Thymus (tissue), 11 donors: ENCODE measurements at regions not wholly inside any gene's neighbourhood (a gene's known extent, or its start where the extent isn't known, plus 50 kb on each side); places are given as distances from the start of the nearest gene placed in this dataset.

ENCODE experiments used
- DNase-seq, 9 donors: peaks; one replicate each; pipeline ENCODE4 v3.0.0-alpha.2; 2013; ENCODE audit warnings: low spot score in 9 of 9, low read depth in 6 of 9, missing footprints in 1 of 9
- H3K27ac ChIP-seq, 2 donors: one replicate each; pipeline ENCODE4 v1.5.1; 2013; ENCODE audit warnings: control low read depth in 1 of 2, low read depth in 1 of 2, low read length in 1 of 2, mild to moderate bottlenecking in 1 of 2, moderate library complexity in 1 of 2
- H3K27me3 ChIP-seq, 2 donors: one replicate each; pipeline ENCODE4 v1.5.1; 2013; ENCODE audit warnings: low read length in 1 of 2; ENCODE audit not compliant: control insufficient read depth in 2 of 2, insufficient read depth in 1 of 2
- H3K36me3 ChIP-seq, 2 donors: one replicate each; pipeline ENCODE4 v1.5.1; 2013; ENCODE audit warnings: low read length in 1 of 2, mild to moderate bottlenecking in 1 of 2, moderate library complexity in 1 of 2; ENCODE audit not compliant: control insufficient read depth in 2 of 2, insufficient read depth in 2 of 2
- H3K4me1 ChIP-seq, 2 donors: one replicate each; pipeline ENCODE4 v1.5.1; 2013; ENCODE audit warnings: low read length in 2 of 2; ENCODE audit not compliant: control insufficient read depth in 2 of 2, insufficient read depth in 2 of 2
- H3K4me3 ChIP-seq, 2 donors: one replicate each; pipeline ENCODE4 v1.5.1; 2013; ENCODE audit warnings: low read length in 2 of 2, control low read depth in 1 of 2, mild to moderate bottlenecking in 1 of 2
- H3K9me3 ChIP-seq, 2 donors: one replicate each; pipeline ENCODE4 v1.5.1; 2013; ENCODE audit warnings: low read length in 1 of 2, mild to moderate bottlenecking in 1 of 2; ENCODE audit not compliant: control insufficient read depth in 2 of 2, insufficient read depth in 1 of 2
- WGBS: extraction: QIAGEN DNeasy Blood & Tissue Kit; methylation state at CpG from one replicate; pipeline ENCODE4 v1.1.7; 2013; 5-methylcytosine and 5-hydroxymethylcytosine counted together
- donor health status: healthy.

- H3K27me3 ChIP-seq = no peaks in the 10 kb centered on the region
- no peak for DNase-seq
- H3K4me1 ChIP-seq = no peaks in the 10 kb centered on the region
- H3K36me3 ChIP-seq = no peaks in the 10 kb centered on the region
- no peak overlapping the region for H3K27ac ChIP-seq
- H3K4me3 ChIP-seq = no peak overlapping the region
- no peaks in the 10 kb centered on the region for H3K9me3 ChIP-seq
These were observed 96.8 kb downstream of the TMEM26 start for GRCh38 chr10:61356354-61356753.

- H3K36me3 ChIP-seq = no peaks in the 10 kb centered on the region
- 99% methylated on average over 1 of the region's 1 CpG for WGBS
- no peaks in the 10 kb centered on the region for H3K27me3 ChIP-seq
- no peaks in the 10 kb centered on the region for H3K9me3 ChIP-seq
- no peaks in the 10 kb centered on the region for H3K4me1 ChIP-seq
- no peak for DNase-seq
- H3K27ac ChIP-seq = no peak overlapping the region
- no peak overlapping the region for H3K4me3 ChIP-seq
These were observed 98.0 kb downstream of the TMEM26 start for GRCh38 chr10:61355211-61355610.

GRCh38 chr10:61354401-61354975, 98.7 kb downstream of the TMEM26 start:
- no peak for DNase-seq

GRCh38 chr10:61350794-61351193, 102.4 kb downstream of the TMEM26 start:
- Histone ChIP-seq H3K4me1 (no peaks in the 10 kb centered on the region), H3K36me3 (no peaks in the 10 kb centered on the region), H3K4me3 (no peak overlapping the region), H3K27ac (no peak overlapping the region), H3K27me3 (no peaks in the 10 kb centered on the region), H3K9me3 (no peaks in the 10 kb centered on the region)
- 96% methylated on average over 1 of the region's 1 CpG for WGBS
- DNase-seq = no peak

More at GRCh38 chr10:61354401-61354975, 98.7 kb downstream of the TMEM26 start:
- no peaks in the 10 kb centered on the region for H3K9me3 ChIP-seq
- 92% methylated on average over 2 of the region's 2 CpGs for WGBS
- no peaks in the 10 kb centered on the region for H3K4me1 ChIP-seq
- H3K27ac ChIP-seq = no peak overlapping the region
- no peaks in the 10 kb centered on the region for H3K36me3 ChIP-seq
- H3K27me3 ChIP-seq = no peaks in the 10 kb centered on the region
- no peak overlapping the region for H3K4me3 ChIP-seq

GRCh38 chr10:61350068-61350467, 103.1 kb downstream of the TMEM26 start:
- Histone ChIP-seq H3K27me3 (no peaks in the 10 kb centered on the region), H3K4me3 (no peak overlapping the region), H3K4me1 (no peaks in the 10 kb centered on the region), H3K9me3 (no peaks in the 10 kb centered on the region), H3K36me3 (no peaks in the 10 kb centered on the region), H3K27ac (no peak overlapping the region)
- DNase-seq = no peak
- 53% methylated on average over 1 of the region's 1 CpG for WGBS

GRCh38 chr10:61346796-61347413, 106.3 kb downstream of the TMEM26 start:
- Histone ChIP-seq H3K36me3 (no peaks in the 10 kb centered on the region), H3K4me1 (peaks cover 0 to 5% of the 10 kb centered on the region in 2 donors), H3K4me3 (no peak overlapping the region), H3K27me3 (no peaks in the 10 kb centered on the region), H3K9me3 (no peaks in the 10 kb centered on the region), H3K27ac (no peak overlapping the region)
- WGBS = over 99% methylated on average over 3 of the region's 3 CpGs
- DNase-seq = no peak

GRCh38 chr10:61343796-61344195, 109.4 kb downstream of the TMEM26 start:
- Histone ChIP-seq H3K36me3 (no peaks in the 10 kb centered on the region), H3K4me3 (no peak overlapping the region), H3K9me3 (no peaks in the 10 kb centered on the region), H3K4me1 (peaks cover 0 to 5% of the 10 kb centered on the region in 2 donors), H3K27ac (no peak overlapping the region), H3K27me3 (no peaks in the 10 kb centered on the region)
- no peak for DNase-seq
- WGBS = 97% methylated on average over 3 of the region's 3 CpGs

GRCh38 chr10:61342858-61343572, 110.2 kb downstream of the TMEM26 start:
- WGBS = 54% methylated on average over 5 of the region's 5 CpGs
- H3K4me1 ChIP-seq = peaks cover 0 to 5% of the 10 kb centered on the region in 2 donors
- H3K27me3 ChIP-seq = no peaks in the 10 kb centered on the region
- H3K4me3 ChIP-seq = no peak overlapping the region
- no peaks in the 10 kb centered on the region for H3K36me3 ChIP-seq
- peak; percentile 4 to 69 (median 29) for DNase-seq
- H3K9me3 ChIP-seq = no peaks in the 10 kb centered on the region
- no peak overlapping the region for H3K27ac ChIP-seq

- no peak overlapping the region for H3K4me3 ChIP-seq
- no peak overlapping the region for H3K27ac ChIP-seq
- H3K4me1 ChIP-seq = peaks cover 0 to 5% of the 10 kb centered on the region in 2 donors
- no peaks in the 10 kb centered on the region for H3K9me3 ChIP-seq
- no peaks in the 10 kb centered on the region for H3K27me3 ChIP-seq
- no peak for DNase-seq
- H3K36me3 ChIP-seq = no peaks in the 10 kb centered on the region
These were observed 112.2 kb downstream of the TMEM26 start for GRCh38 chr10:61341008-61341407.
